Natural killer cell (primary cell): ENCODE measurements at regions not wholly inside any gene's neighbourhood (a gene's known extent, or its start where the extent isn't known, plus 50 kb on each side); places are given as distances from the start of the nearest gene placed in this dataset.
A peak's percentile ranks its signal among the peaks of the same experiment; 100 is the strongest.
"Not testable (repeated sequence)": the region's sequence is repeated elsewhere in the genome, so short reads cannot be mapped to it uniquely, and the experiment has no call there.

Source experiments
- ATAC-seq, 3 donors: fragments of 150-1000 bp in 2 of 3; fragments of 200-7000 bp in 1 of 3; cut with Tn5 transposase; 1 replicate in 1 of 3; 2 replicates in 2 of 3; pipeline ENCODE4 v1.10.0; 2021; ENCODE audit warnings: mild to moderate bottlenecking in 2 of 3, moderate library complexity in 2 of 3
- DNase-seq, 2 donors: peaks; one replicate each; pipeline versions ENCODE4 v3.0.0 to v3.0.0-alpha.2; 2013 to 2021; ENCODE audit warnings: mixed read lengths in 1 of 2
- H3K27ac ChIP-seq: one replicate; pipeline ENCODE4 v1.5.1; 2013; ENCODE audit warnings: mild to moderate bottlenecking, low read length
- H3K27me3 ChIP-seq: one replicate; pipeline ENCODE4 v1.6.1; 2013; ENCODE audit warnings: low read length; ENCODE audit not compliant: control insufficient read depth, insufficient read depth
- H3K36me3 ChIP-seq: one replicate; pipeline ENCODE4 v1.6.1; 2013; ENCODE audit warnings: low read length; ENCODE audit not compliant: control insufficient read depth, insufficient read depth
- H3K4me1 ChIP-seq: one replicate; pipeline ENCODE4 v1.6.1; 2013; ENCODE audit warnings: low read length; ENCODE audit not compliant: control insufficient read depth, insufficient read depth
- H3K4me3 ChIP-seq: one replicate; pipeline ENCODE4 v1.5.1; 2013; ENCODE audit warnings: low read length
- H3K9me3 ChIP-seq: one replicate; pipeline ENCODE4 v1.6.1; 2013; ENCODE audit warnings: low read length; ENCODE audit not compliant: control insufficient read depth, insufficient read depth
- H3K27ac Mint-ChIP-seq, 2 donors: one replicate each; pipeline ENCODE4 v1.8.0; 2022; ENCODE audit warnings: mild to moderate bottlenecking in 2 of 2, mixed read lengths in 2 of 2, moderate library complexity in 1 of 2
- H3K27me3 Mint-ChIP-seq, 2 donors: one replicate each; pipeline ENCODE4 v1.8.0; 2022; ENCODE audit warnings: low read depth in 2 of 2, mixed read lengths in 2 of 2
- H3K36me3 Mint-ChIP-seq: one replicate; pipeline ENCODE4 v1.8.0; 2022; ENCODE audit warnings: mixed read lengths
- H3K4me1 Mint-ChIP-seq, 2 donors: one replicate each; pipeline ENCODE4 v1.8.0; 2022; ENCODE audit warnings: mixed read lengths in 2 of 2
- H3K4me3 Mint-ChIP-seq: one replicate; pipeline ENCODE4 v1.8.0; 2022; ENCODE audit warnings: mild to moderate bottlenecking, moderate library complexity, mixed read lengths
- H3K9me3 Mint-ChIP-seq, 2 donors: one replicate each; pipeline ENCODE4 v1.8.0; 2022; ENCODE audit warnings: mixed read lengths in 2 of 2
- WGBS: methylation state at CpG from one replicate; pipeline ENCODE4 v1.1.7; 2013; ENCODE audit warnings: missing lambda C conversion rate; ENCODE audit not compliant: insufficient coverage; 5-methylcytosine and 5-hydroxymethylcytosine counted together
- intact Hi-C: fragments of 100-400 bp; cut with micrococcal nuclease; formaldehyde crosslinking; loops from one replicate; pipeline ENCODE4 v1.14.2; 2022
- TF ChIP-seq, protein P1 (sequence below): fragments of 200-600 bp; IDR thresholded peaks from one replicate; pipeline ENCODE4 v1.8.0; 2022; ENCODE audit warnings: antibody characterized with exemption

DNA sequence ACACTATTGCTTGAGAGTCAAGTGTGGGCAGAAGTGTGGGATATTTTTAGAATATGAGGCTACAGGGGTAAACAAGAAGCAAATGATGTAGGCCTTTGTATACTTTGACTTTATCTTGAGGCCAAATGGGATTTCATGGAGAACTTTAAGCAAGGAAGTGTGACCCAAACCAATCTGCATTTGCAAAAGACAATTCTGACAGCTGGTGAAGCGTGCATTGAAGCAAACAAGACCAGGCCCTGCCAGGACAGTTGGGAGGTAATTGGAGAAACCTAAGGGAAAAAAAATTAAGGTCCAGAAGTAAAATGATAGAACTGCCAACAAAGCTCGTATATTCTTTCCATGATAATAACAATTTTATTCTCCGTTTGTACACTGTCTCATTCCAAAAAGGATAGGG is 168.3 kb downstream of the TM2D1 start:
- Mint-ChIP-seq H3K27me3 (no peaks in the 10 kb centered on the region), H3K27ac (no peak overlapping the region), H3K4me3 (no peak overlapping the region), H3K9me3 (peaks cover 3 to 4% of the 10 kb centered on the region in 2 donors), H3K4me1 (no peaks in the 10 kb centered on the region), H3K36me3 (no peaks in the 10 kb centered on the region)
- ATAC-seq (no peak), DNase-seq (no peak)
- no peaks in the 10 kb centered on the region for H3K27me3 ChIP-seq
- H3K27ac ChIP-seq = no peak overlapping the region
- no peak overlapping the region for H3K4me3 ChIP-seq
- H3K9me3 ChIP-seq = no peaks in the 10 kb centered on the region
- no peaks in the 10 kb centered on the region for H3K4me1 ChIP-seq
- TF ChIP-seq, protein P1, sequence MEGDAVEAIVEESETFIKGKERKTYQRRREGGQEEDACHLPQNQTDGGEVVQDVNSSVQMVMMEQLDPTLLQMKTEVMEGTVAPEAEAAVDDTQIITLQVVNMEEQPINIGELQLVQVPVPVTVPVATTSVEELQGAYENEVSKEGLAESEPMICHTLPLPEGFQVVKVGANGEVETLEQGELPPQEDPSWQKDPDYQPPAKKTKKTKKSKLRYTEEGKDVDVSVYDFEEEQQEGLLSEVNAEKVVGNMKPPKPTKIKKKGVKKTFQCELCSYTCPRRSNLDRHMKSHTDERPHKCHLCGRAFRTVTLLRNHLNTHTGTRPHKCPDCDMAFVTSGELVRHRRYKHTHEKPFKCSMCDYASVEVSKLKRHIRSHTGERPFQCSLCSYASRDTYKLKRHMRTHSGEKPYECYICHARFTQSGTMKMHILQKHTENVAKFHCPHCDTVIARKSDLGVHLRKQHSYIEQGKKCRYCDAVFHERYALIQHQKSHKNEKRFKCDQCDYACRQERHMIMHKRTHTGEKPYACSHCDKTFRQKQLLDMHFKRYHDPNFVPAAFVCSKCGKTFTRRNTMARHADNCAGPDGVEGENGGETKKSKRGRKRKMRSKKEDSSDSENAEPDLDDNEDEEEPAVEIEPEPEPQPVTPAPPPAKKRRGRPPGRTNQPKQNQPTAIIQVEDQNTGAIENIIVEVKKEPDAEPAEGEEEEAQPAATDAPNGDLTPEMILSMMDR = no peak
- no peaks in the 10 kb centered on the region for H3K36me3 ChIP-seq
- intact Hi-C loops = no loop called here
- 86% methylated on average over 1 of the region's 3 CpGs for WGBS

DNA sequence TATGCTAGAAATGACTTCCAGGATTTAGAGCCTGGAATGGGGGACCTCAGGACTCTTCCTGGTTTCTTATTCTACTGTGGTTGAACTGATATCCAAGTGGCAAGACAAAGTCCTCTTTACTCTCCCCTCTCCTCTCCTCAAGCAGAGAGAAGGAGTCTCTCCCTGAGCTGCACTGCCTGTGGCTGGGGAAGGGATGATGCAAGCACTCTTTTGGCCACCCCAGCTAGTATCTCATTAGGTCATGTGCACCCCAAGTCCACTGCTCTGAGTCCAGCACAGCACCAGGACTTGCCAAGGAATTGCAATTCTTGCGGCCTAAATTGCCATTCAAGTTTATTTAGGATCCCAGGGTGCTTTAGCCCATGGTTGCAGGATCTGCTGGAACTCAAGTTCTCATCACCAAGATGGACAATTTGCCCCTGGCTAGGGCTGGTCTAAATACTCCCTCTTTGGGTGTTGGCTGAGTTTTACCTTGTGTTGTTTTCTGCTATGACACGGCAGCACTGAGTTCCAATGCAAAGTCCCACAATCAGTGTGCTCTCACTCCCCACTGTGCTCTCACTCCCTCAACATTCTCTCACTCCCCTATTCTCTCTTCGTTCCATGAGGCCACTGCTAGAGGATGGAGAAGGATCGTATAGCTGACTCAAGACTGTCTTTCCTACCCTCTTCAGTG is 172.2 kb downstream of the TM2D1 start:
- no peaks in the 10 kb centered on the region for H3K36me3 Mint-ChIP-seq
- Histone ChIP-seq H3K9me3 (no peaks in the 10 kb centered on the region), H3K27me3 (no peaks in the 10 kb centered on the region), H3K36me3 (no peaks in the 10 kb centered on the region), H3K27ac (no peak overlapping the region), H3K4me1 (no peaks in the 10 kb centered on the region), H3K4me3 (no peak overlapping the region)
- no peaks in the 10 kb centered on the region for H3K27me3 Mint-ChIP-seq
- no peaks in the 10 kb centered on the region for H3K4me1 Mint-ChIP-seq
- intact Hi-C loops = no loop called here
- no peak overlapping the region for H3K4me3 Mint-ChIP-seq
- 92% methylated on average over 4 of the region's 4 CpGs for WGBS
- peaks cover 4 to 5% of the 10 kb centered on the region in 2 donors for H3K9me3 Mint-ChIP-seq
- H3K27ac Mint-ChIP-seq = no peak overlapping the region
- ATAC-seq (no peak), DNase-seq (no peak)
- TF ChIP-seq, protein P1 = no peak

DNA sequence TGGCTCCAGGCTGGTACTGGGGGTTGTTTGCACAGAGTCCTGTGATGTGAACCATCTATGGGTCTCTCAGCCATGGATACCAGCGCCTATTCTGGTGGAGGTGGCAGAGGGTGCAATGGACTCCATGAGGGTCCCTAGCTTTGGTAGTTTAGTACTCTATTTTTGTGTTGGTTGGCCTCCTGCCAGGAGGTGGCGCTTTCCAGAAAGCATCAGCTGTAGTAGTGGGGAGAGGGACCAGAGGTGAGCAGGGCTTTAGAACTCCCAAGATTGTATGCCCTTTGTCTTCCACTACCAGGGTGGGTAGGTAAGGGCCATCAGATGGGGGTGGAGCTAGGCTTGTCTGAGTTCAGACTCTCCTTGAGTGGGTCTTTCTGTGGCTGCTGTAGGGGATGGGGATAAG is 177.6 kb downstream of the TM2D1 start:
- H3K27ac Mint-ChIP-seq, H3K4me3 Mint-ChIP-seq, H3K9me3 ChIP-seq, H3K4me3 ChIP-seq, H3K36me3 Mint-ChIP-seq, ATAC-seq, H3K9me3 Mint-ChIP-seq, H3K27ac ChIP-seq, H3K4me1 Mint-ChIP-seq, H3K27me3 Mint-ChIP-seq, H3K27me3 ChIP-seq, H3K36me3 ChIP-seq, H3K4me1 ChIP-seq: not testable (repeated sequence)
- WGBS = 91% methylated on average over 2 of the region's 2 CpGs
- intact Hi-C loops = loop anchor here (1.0 kb wide), 1 partner anchor 305 kb away; no protein-coding TSS in a partner anchor
- peak in 1 of 2 donors; percentile 4 for DNase-seq

DNA sequence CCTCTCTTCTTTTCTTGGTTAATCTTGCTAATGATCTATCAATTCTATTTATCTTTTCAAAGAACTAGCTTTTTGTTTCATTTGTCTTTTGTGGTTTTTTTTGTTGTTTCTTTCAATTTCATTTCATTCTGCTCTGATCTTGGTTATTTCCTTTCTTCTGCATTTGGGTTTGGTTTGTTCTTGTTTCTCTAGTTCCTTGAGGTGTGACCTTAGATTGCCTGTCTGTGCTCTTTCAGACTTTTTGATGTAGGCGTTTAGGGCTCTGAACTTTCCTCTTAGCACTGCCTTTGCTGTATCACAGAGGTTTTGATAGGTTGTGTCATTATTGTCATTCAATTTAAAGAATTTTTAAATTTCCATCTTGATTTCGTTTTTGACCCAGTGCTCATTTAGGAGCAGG is 180.1 kb downstream of the TM2D1 start:
- H3K27ac ChIP-seq, H3K9me3 ChIP-seq, H3K36me3 ChIP-seq, ATAC-seq, H3K4me1 Mint-ChIP-seq, intact Hi-C loops, H3K4me3 ChIP-seq, H3K36me3 Mint-ChIP-seq, H3K27ac Mint-ChIP-seq, H3K9me3 Mint-ChIP-seq, H3K4me1 ChIP-seq, H3K27me3 ChIP-seq, H3K27me3 Mint-ChIP-seq, H3K4me3 Mint-ChIP-seq: not testable (repeated sequence)
- DNase-seq = peak in 1 of 2 donors; percentile 5
- 23% methylated on average over 2 of the region's 2 CpGs for WGBS

DNA sequence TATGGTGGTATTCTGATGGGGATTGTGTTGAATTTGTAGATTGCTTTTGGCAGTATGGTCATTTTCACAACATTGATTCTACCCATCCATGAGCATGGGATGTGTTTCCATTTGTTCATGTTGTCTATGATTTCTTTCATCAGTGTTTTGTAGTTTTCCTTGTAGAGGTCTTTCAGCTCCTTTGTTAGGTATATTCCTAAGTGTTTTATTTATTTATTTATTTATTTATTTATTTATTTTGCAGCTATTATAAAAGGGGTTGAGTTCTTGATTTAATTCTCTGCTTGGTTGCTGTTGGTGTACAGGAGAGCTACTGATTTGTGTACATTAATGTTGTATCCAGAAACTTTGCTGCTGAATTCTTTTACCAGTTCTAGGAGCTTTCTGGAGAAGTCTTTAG is 181.4 kb downstream of the TM2D1 start:
- ATAC-seq, H3K4me3 Mint-ChIP-seq, H3K4me1 Mint-ChIP-seq, H3K36me3 Mint-ChIP-seq, H3K27ac ChIP-seq, H3K27ac Mint-ChIP-seq, H3K27me3 ChIP-seq, H3K9me3 ChIP-seq, H3K4me3 ChIP-seq, DNase-seq, H3K4me1 ChIP-seq, intact Hi-C loops, H3K36me3 ChIP-seq, H3K27me3 Mint-ChIP-seq, H3K9me3 Mint-ChIP-seq: not testable (repeated sequence)
